ENCODE measurements at regions not wholly inside any gene's neighbourhood (a gene's known extent, or its start where the extent isn't known, plus 50 kb on each side); places are given as distances from the start of the nearest gene placed in this dataset.

DNA sequence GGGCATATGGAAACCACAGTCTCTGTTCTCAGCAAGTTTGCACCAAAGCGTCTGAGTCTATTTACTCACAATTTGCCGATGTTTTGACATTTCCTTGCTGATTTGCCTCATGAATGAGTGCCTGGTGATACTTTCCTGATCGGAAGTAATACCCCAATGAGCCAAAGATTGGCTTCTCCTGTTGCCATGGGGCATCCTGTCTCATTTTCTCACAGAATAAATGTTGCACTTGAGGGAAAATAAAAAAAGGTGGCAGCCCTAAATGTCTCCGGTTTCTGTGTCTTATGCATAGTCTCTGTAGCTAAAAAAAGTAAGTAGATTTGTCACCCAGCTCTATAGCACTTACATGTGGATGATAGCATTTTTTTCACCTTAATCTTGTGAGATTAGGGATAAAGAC is 73.7 kb upstream of the CADPS start:
- TF ChIP-seq, protein P1, sequence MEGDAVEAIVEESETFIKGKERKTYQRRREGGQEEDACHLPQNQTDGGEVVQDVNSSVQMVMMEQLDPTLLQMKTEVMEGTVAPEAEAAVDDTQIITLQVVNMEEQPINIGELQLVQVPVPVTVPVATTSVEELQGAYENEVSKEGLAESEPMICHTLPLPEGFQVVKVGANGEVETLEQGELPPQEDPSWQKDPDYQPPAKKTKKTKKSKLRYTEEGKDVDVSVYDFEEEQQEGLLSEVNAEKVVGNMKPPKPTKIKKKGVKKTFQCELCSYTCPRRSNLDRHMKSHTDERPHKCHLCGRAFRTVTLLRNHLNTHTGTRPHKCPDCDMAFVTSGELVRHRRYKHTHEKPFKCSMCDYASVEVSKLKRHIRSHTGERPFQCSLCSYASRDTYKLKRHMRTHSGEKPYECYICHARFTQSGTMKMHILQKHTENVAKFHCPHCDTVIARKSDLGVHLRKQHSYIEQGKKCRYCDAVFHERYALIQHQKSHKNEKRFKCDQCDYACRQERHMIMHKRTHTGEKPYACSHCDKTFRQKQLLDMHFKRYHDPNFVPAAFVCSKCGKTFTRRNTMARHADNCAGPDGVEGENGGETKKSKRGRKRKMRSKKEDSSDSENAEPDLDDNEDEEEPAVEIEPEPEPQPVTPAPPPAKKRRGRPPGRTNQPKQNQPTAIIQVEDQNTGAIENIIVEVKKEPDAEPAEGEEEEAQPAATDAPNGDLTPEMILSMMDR (IDR thresholded peaks at IDR 0.05; ENCODE audit: insufficient read depth, low read length): no peak
- TF ChIP-seq SPI1 (IDR thresholded peaks at IDR 0.05; ENCODE audit: borderline replicate concordance, low read depth): no peak
- no peak for TF ChIP-seq POLR2AphosphoS5 (IDR thresholded peaks at IDR 0.05; ENCODE audit: low read depth)

Data from HL-60 (cell line).